ENCODE measurements at regions not wholly inside any gene's neighbourhood (a gene's known extent, or its start where the extent isn't known, plus 50 kb on each side); places are given as distances from the start of the nearest gene placed in this dataset.
"Not testable (repeated sequence)": the region's sequence is repeated elsewhere in the genome, so short reads cannot be mapped to it uniquely, and the experiment has no call there.

GRCh38 chr1:31517301-31517700, 59.0 kb upstream of the TINAGL1 start:
- Mint-ChIP-seq H3K36me3 (no peaks in the 10 kb centered on the region), H3K27me3 (ENCODE audit: low read depth in 3 of 3) (peaks cover 0 to 6% (median 3%) of the 10 kb centered on the region in 3 donors), H3K9me3 (peaks cover 0 to 3% (median 0%) of the 10 kb centered on the region in 6 donors), H3K4me3 (no peak overlapping the region), H3K4me1 (no peaks in the 10 kb centered on the region), H3K27ac (no peak overlapping the region)
- DNase-seq, result no peak

- not testable (repeated sequence) for H3K36me3 Mint-ChIP-seq; H3K9me3 Mint-ChIP-seq; H3K4me1 Mint-ChIP-seq; DNase-seq; H3K27ac Mint-ChIP-seq; H3K27me3 Mint-ChIP-seq (ENCODE audit: low read depth in 3 of 3); H3K4me3 Mint-ChIP-seq
Observed at GRCh38 chr1:31517986-31518385, 58.3 kb upstream of the TINAGL1 start.

GRCh38 chr1:31521761-31522555, 54.4 kb upstream of the TINAGL1 start:
- no peak overlapping the region for H3K4me3 Mint-ChIP-seq
- H3K36me3 Mint-ChIP-seq, result no peaks in the 10 kb centered on the region
- H3K27me3 Mint-ChIP-seq (ENCODE audit: low read depth in 3 of 3), result peaks cover 0 to 5% (median 3%) of the 10 kb centered on the region in 3 donors
- H3K9me3 Mint-ChIP-seq, result peaks cover 0 to 3% (median 0%) of the 10 kb centered on the region in 6 donors
- no peak for DNase-seq
- H3K4me1 Mint-ChIP-seq, result no peaks in the 10 kb centered on the region
- no peak overlapping the region for H3K27ac Mint-ChIP-seq

GRCh38 chr1:31522556-31522845, 53.8 kb upstream of the TINAGL1 start:
- Mint-ChIP-seq H3K4me3 (no peak overlapping the region), H3K36me3 (no peaks in the 10 kb centered on the region), H3K27me3 (ENCODE audit: low read depth in 3 of 3) (peaks cover 0 to 5% (median 3%) of the 10 kb centered on the region in 3 donors), H3K27ac (no peak overlapping the region), H3K9me3 (peaks cover 0 to 3% (median 0%) of the 10 kb centered on the region in 6 donors), H3K4me1 (no peaks in the 10 kb centered on the region)
- no peak for DNase-seq

- no peak overlapping the region for H3K4me3 Mint-ChIP-seq
- no peak overlapping the region for H3K27ac Mint-ChIP-seq
- H3K9me3 Mint-ChIP-seq, result peaks cover 0 to 3% (median 0%) of the 10 kb centered on the region in 6 donors
- no peaks in the 10 kb centered on the region for H3K4me1 Mint-ChIP-seq
- no peak for DNase-seq
- H3K27me3 Mint-ChIP-seq (ENCODE audit: low read depth in 3 of 3), result peaks cover 0 to 7% (median 3%) of the 10 kb centered on the region in 3 donors
- H3K36me3 Mint-ChIP-seq, result no peaks in the 10 kb centered on the region
Observed at GRCh38 chr1:31523012-31523411, 53.3 kb upstream of the TINAGL1 start.

- Mint-ChIP-seq H3K36me3 (no peaks in the 10 kb centered on the region), H3K4me3 (no peak overlapping the region), H3K4me1 (no peaks in the 10 kb centered on the region), H3K27me3 (ENCODE audit: low read depth in 3 of 3) (peaks cover 0 to 7% (median 5%) of the 10 kb centered on the region in 3 donors), H3K9me3 (peaks cover 0 to 3% (median 0%) of the 10 kb centered on the region in 6 donors), H3K27ac (no peak overlapping the region)
- no peak for DNase-seq
Observed at GRCh38 chr1:31523769-31524168, 52.5 kb upstream of the TINAGL1 start.

- Mint-ChIP-seq H3K27ac (no peak overlapping the region), H3K4me3 (no peak overlapping the region), H3K4me1 (no peaks in the 10 kb centered on the region), H3K36me3 (no peaks in the 10 kb centered on the region), H3K27me3 (ENCODE audit: low read depth in 3 of 3) (peaks cover 0 to 8% (median 5%) of the 10 kb centered on the region in 3 donors), H3K9me3 (peaks cover 0 to 3% (median 0%) of the 10 kb centered on the region in 6 donors)
- DNase-seq, result no peak
Observed at GRCh38 chr1:31524186-31524901, 52.0 kb upstream of the TINAGL1 start.

All from immature natural killer cell (primary cell).